ENCODE measurements at regions not wholly inside any gene's neighbourhood (a gene's known extent, or its start where the extent isn't known, plus 50 kb on each side); places are given as distances from the start of the nearest gene placed in this dataset.

- no peak for DNase-seq (ENCODE audit: low spot score)
Observed at GRCh38 chr1:63122079-63122478, 200.3 kb upstream of the FOXD3 start.

- peak; percentile 76 for DNase-seq (ENCODE audit: low spot score)
Observed at GRCh38 chr1:63124666-63125191, 197.6 kb upstream of the FOXD3 start.

- no peak for DNase-seq (ENCODE audit: low spot score)
Observed at GRCh38 chr1:63126104-63126503, 196.3 kb upstream of the FOXD3 start.

- no peak for DNase-seq (ENCODE audit: low spot score)
Observed at GRCh38 chr1:63127376-63127775, 195.0 kb upstream of the FOXD3 start.

- no peak for DNase-seq (ENCODE audit: low spot score)
Observed at GRCh38 chr1:63128556-63128955, 193.8 kb upstream of the FOXD3 start.

GRCh38 chr1:63129184-63129583 is 193.2 kb upstream of the FOXD3 start:
- no peak for DNase-seq (ENCODE audit: low spot score)

- DNase-seq (ENCODE audit: low spot score) = no peak
Observed at GRCh38 chr1:63129855-63130254, 192.5 kb upstream of the FOXD3 start.

- no peak for DNase-seq (ENCODE audit: low spot score)
Observed at GRCh38 chr1:63134501-63135173, 187.7 kb upstream of the FOXD3 start.

- DNase-seq (ENCODE audit: low spot score) = no peak
Observed at GRCh38 chr1:63135174-63135512, 187.2 kb upstream of the FOXD3 start.

GRCh38 chr1:63135801-63136200 is 186.6 kb upstream of the FOXD3 start:
- DNase-seq (ENCODE audit: low spot score) = no peak

- no peak for DNase-seq (ENCODE audit: low spot score)
Observed at GRCh38 chr1:63142001-63142400, 180.4 kb upstream of the FOXD3 start.

GRCh38 chr1:63143482-63143881 is 178.9 kb upstream of the FOXD3 start:
- DNase-seq (ENCODE audit: low spot score) = no peak

- DNase-seq (ENCODE audit: low spot score) = no peak
Observed at GRCh38 chr1:63147783-63148182, 174.6 kb upstream of the FOXD3 start.

- peak; percentile 61 for DNase-seq (ENCODE audit: low spot score)
Observed at GRCh38 chr1:63148825-63149645, 173.3 kb upstream of the FOXD3 start.

GRCh38 chr1:63152572-63152971 is 169.8 kb upstream of the FOXD3 start:
- DNase-seq (ENCODE audit: low spot score) = no peak

- DNase-seq (ENCODE audit: low spot score) = no peak
Observed at GRCh38 chr1:63155437-63155836, 166.9 kb upstream of the FOXD3 start.

GRCh38 chr1:63157085-63157484 is 165.3 kb upstream of the FOXD3 start:
- no peak for DNase-seq (ENCODE audit: low spot score)

GRCh38 chr1:63169057-63169456 is 153.3 kb upstream of the FOXD3 start:
- no peak for DNase-seq (ENCODE audit: low spot score)

- no peak for DNase-seq (ENCODE audit: low spot score)
Observed at GRCh38 chr1:63173161-63173560, 149.2 kb upstream of the FOXD3 start.

GRCh38 chr1:63189677-63190076 is 132.7 kb upstream of the FOXD3 start:
- DNase-seq (ENCODE audit: low spot score) = no peak

- DNase-seq (ENCODE audit: low spot score) = no peak
Observed at GRCh38 chr1:63190171-63190570, 132.2 kb upstream of the FOXD3 start.

GRCh38 chr1:63198871-63199394 is 123.4 kb upstream of the FOXD3 start:
- DNase-seq (ENCODE audit: low spot score) = no peak

- no peak for DNase-seq (ENCODE audit: low spot score)
Observed at GRCh38 chr1:63199706-63200335, 122.5 kb upstream of the FOXD3 start.

All from AG08395 (cell line).